ENCODE measurements at regions not wholly inside any gene's neighbourhood (a gene's known extent, or its start where the extent isn't known, plus 50 kb on each side); places are given as distances from the start of the nearest gene placed in this dataset.

- Mint-ChIP-seq H3K9me3 (no peaks in the 10 kb centered on the region), H3K27me3 (peaks cover 12% of the 10 kb centered on the region), H3K36me3 (ENCODE audit: low read depth) (no peaks in the 10 kb centered on the region), H3K4me1 (no peaks in the 10 kb centered on the region), H3K27ac (no peak overlapping the region), H3K4me3 (no peak overlapping the region)
- no peak for DNase-seq
- intact Hi-C loops (cut with micrococcal nuclease) = no loop called here
Observed at GRCh38 chr10:104505521-104506042, 135.5 kb upstream of the SORCS3 start.

GRCh38 chr10:104509981-104510380 is 131.1 kb upstream of the SORCS3 start:
- Mint-ChIP-seq H3K4me3 (no peak overlapping the region), H3K4me1 (no peaks in the 10 kb centered on the region), H3K9me3 (no peaks in the 10 kb centered on the region), H3K27ac (no peak overlapping the region), H3K36me3 (ENCODE audit: low read depth) (no peaks in the 10 kb centered on the region), H3K27me3 (peaks cover 14% of the 10 kb centered on the region)
- DNase-seq = no peak
- intact Hi-C loops (cut with micrococcal nuclease) = no loop called here

- H3K36me3 Mint-ChIP-seq (ENCODE audit: low read depth) = no peaks in the 10 kb centered on the region
- H3K9me3 Mint-ChIP-seq = no peaks in the 10 kb centered on the region
- no peaks in the 10 kb centered on the region for H3K4me1 Mint-ChIP-seq
- DNase-seq = no peak
- H3K27me3 Mint-ChIP-seq = peaks cover 14% of the 10 kb centered on the region
- H3K4me3 Mint-ChIP-seq = no peak overlapping the region
- H3K27ac Mint-ChIP-seq = no peak overlapping the region
- intact Hi-C loops (cut with micrococcal nuclease) = no loop called here
Observed at GRCh38 chr10:104510644-104511043, 130.4 kb upstream of the SORCS3 start.

GRCh38 chr10:104512800-104513199 is 128.3 kb upstream of the SORCS3 start:
- no peak overlapping the region for H3K27ac Mint-ChIP-seq
- peaks cover 14% of the 10 kb centered on the region for H3K27me3 Mint-ChIP-seq
- no peak for DNase-seq
- H3K4me3 Mint-ChIP-seq = no peak overlapping the region
- no peaks in the 10 kb centered on the region for H3K9me3 Mint-ChIP-seq
- intact Hi-C loops (cut with micrococcal nuclease) = no loop called here
- H3K36me3 Mint-ChIP-seq (ENCODE audit: low read depth) = no peaks in the 10 kb centered on the region
- no peaks in the 10 kb centered on the region for H3K4me1 Mint-ChIP-seq

- no peak overlapping the region for H3K4me3 Mint-ChIP-seq
- H3K27ac Mint-ChIP-seq = no peak overlapping the region
- intact Hi-C loops (cut with micrococcal nuclease) = no loop called here
- no peaks in the 10 kb centered on the region for H3K4me1 Mint-ChIP-seq
- no peaks in the 10 kb centered on the region for H3K36me3 Mint-ChIP-seq (ENCODE audit: low read depth)
- DNase-seq = no peak
- H3K27me3 Mint-ChIP-seq = peaks cover 7% of the 10 kb centered on the region
- no peaks in the 10 kb centered on the region for H3K9me3 Mint-ChIP-seq
Observed at GRCh38 chr10:104515678-104516199, 125.4 kb upstream of the SORCS3 start.

GRCh38 chr10:104516986-104517385 is 124.1 kb upstream of the SORCS3 start:
- DNase-seq = no peak
- Mint-ChIP-seq H3K27me3 (peaks cover 3% of the 10 kb centered on the region), H3K36me3 (ENCODE audit: low read depth) (no peaks in the 10 kb centered on the region), H3K4me1 (no peaks in the 10 kb centered on the region), H3K9me3 (no peaks in the 10 kb centered on the region), H3K27ac (no peak overlapping the region), H3K4me3 (no peak overlapping the region)
- intact Hi-C loops (cut with micrococcal nuclease) = no loop called here

- Mint-ChIP-seq H3K27ac (no peak overlapping the region), H3K4me1 (no peaks in the 10 kb centered on the region), H3K4me3 (no peak overlapping the region), H3K9me3 (no peaks in the 10 kb centered on the region), H3K36me3 (ENCODE audit: low read depth) (no peaks in the 10 kb centered on the region), H3K27me3 (peaks cover 5% of the 10 kb centered on the region)
- intact Hi-C loops (cut with micrococcal nuclease) = no loop called here
- no peak for DNase-seq
Observed at GRCh38 chr10:104517946-104518345, 123.1 kb upstream of the SORCS3 start.

- no peaks in the 10 kb centered on the region for H3K4me1 Mint-ChIP-seq
- no peak for DNase-seq
- no peaks in the 10 kb centered on the region for H3K36me3 Mint-ChIP-seq (ENCODE audit: low read depth)
- peaks cover 7% of the 10 kb centered on the region for H3K27me3 Mint-ChIP-seq
- H3K27ac Mint-ChIP-seq = no peak overlapping the region
- no peaks in the 10 kb centered on the region for H3K9me3 Mint-ChIP-seq
- intact Hi-C loops (cut with micrococcal nuclease) = no loop called here
- H3K4me3 Mint-ChIP-seq = no peak overlapping the region
Observed at GRCh38 chr10:104518891-104519290, 122.2 kb upstream of the SORCS3 start.

- Mint-ChIP-seq H3K36me3 (ENCODE audit: low read depth) (no peaks in the 10 kb centered on the region), H3K9me3 (no peaks in the 10 kb centered on the region), H3K27ac (no peak overlapping the region), H3K4me3 (no peak overlapping the region), H3K4me1 (no peaks in the 10 kb centered on the region), H3K27me3 (peaks cover 5% of the 10 kb centered on the region)
- intact Hi-C loops (cut with micrococcal nuclease) = no loop called here
- DNase-seq = no peak
Observed at GRCh38 chr10:104520653-104521052, 120.4 kb upstream of the SORCS3 start.

- H3K4me3 Mint-ChIP-seq = no peak overlapping the region
- no peak overlapping the region for H3K27ac Mint-ChIP-seq
- DNase-seq = no peak
- no peaks in the 10 kb centered on the region for H3K4me1 Mint-ChIP-seq
- no peaks in the 10 kb centered on the region for H3K36me3 Mint-ChIP-seq (ENCODE audit: low read depth)
- intact Hi-C loops (cut with micrococcal nuclease) = no loop called here
- H3K27me3 Mint-ChIP-seq = peaks cover 5% of the 10 kb centered on the region
- no peaks in the 10 kb centered on the region for H3K9me3 Mint-ChIP-seq
Observed at GRCh38 chr10:104521901-104522694, 119.0 kb upstream of the SORCS3 start.

- H3K36me3 Mint-ChIP-seq (ENCODE audit: low read depth) = no peaks in the 10 kb centered on the region
- intact Hi-C loops (cut with micrococcal nuclease) = no loop called here
- H3K27me3 Mint-ChIP-seq = peaks cover 5% of the 10 kb centered on the region
- H3K9me3 Mint-ChIP-seq = no peaks in the 10 kb centered on the region
- no peak overlapping the region for H3K27ac Mint-ChIP-seq
- no peak overlapping the region for H3K4me3 Mint-ChIP-seq
- H3K4me1 Mint-ChIP-seq = no peaks in the 10 kb centered on the region
- no peak for DNase-seq
Observed at GRCh38 chr10:104526188-104526587, 114.9 kb upstream of the SORCS3 start.

- intact Hi-C loops (cut with micrococcal nuclease) = no loop called here
- Mint-ChIP-seq H3K27me3 (peaks cover 4% of the 10 kb centered on the region), H3K36me3 (ENCODE audit: low read depth) (no peaks in the 10 kb centered on the region), H3K9me3 (no peaks in the 10 kb centered on the region), H3K4me1 (no peaks in the 10 kb centered on the region), H3K27ac (no peak overlapping the region), H3K4me3 (no peak overlapping the region)
- DNase-seq = no peak
Observed at GRCh38 chr10:104527013-104527412, 114.1 kb upstream of the SORCS3 start.

GRCh38 chr10:104540181-104540580 is 100.9 kb upstream of the SORCS3 start:
- H3K4me1 Mint-ChIP-seq = no peaks in the 10 kb centered on the region
- no peaks in the 10 kb centered on the region for H3K9me3 Mint-ChIP-seq
- no peaks in the 10 kb centered on the region for H3K36me3 Mint-ChIP-seq (ENCODE audit: low read depth)
- no peak overlapping the region for H3K27ac Mint-ChIP-seq
- peaks cover 2% of the 10 kb centered on the region for H3K27me3 Mint-ChIP-seq
- intact Hi-C loops (cut with micrococcal nuclease) = no loop called here
- no peak for DNase-seq
- H3K4me3 Mint-ChIP-seq = no peak overlapping the region

GRCh38 chr10:104541820-104542219 is 99.3 kb upstream of the SORCS3 start:
- Mint-ChIP-seq H3K9me3 (no peaks in the 10 kb centered on the region), H3K27ac (no peak overlapping the region)
- intact Hi-C loops (cut with micrococcal nuclease) = no loop called here

GRCh38 chr10:104546336-104546735 is 94.8 kb upstream of the SORCS3 start:
- Mint-ChIP-seq H3K4me3 (no peak overlapping the region), H3K9me3 (no peaks in the 10 kb centered on the region)

More at GRCh38 chr10:104541820-104542219, 99.3 kb upstream of the SORCS3 start:
- Mint-ChIP-seq H3K36me3 (ENCODE audit: low read depth) (no peaks in the 10 kb centered on the region), H3K4me3 (no peak overlapping the region), H3K27me3 (peaks cover 2% of the 10 kb centered on the region), H3K4me1 (no peaks in the 10 kb centered on the region)
- no peak for DNase-seq

More at GRCh38 chr10:104546336-104546735, 94.8 kb upstream of the SORCS3 start:
- Mint-ChIP-seq H3K27ac (no peak overlapping the region), H3K4me1 (no peaks in the 10 kb centered on the region), H3K36me3 (ENCODE audit: low read depth) (no peaks in the 10 kb centered on the region), H3K27me3 (no peaks in the 10 kb centered on the region)
- DNase-seq = no peak
- intact Hi-C loops (cut with micrococcal nuclease) = no loop called here

Data from activated CD4-positive, alpha-beta T cell treated with anti-CD3 and anti-CD28 coated beads, Interleukin-2, amount 10 ng/mL, durations not matched to agents 24 days and 14 days (primary cell).